H9 (cell line): ENCODE measurements at regions not wholly inside any gene's neighbourhood (a gene's known extent, or its start where the extent isn't known, plus 50 kb on each side); places are given as distances from the start of the nearest gene placed in this dataset.

ENCODE experiments used
- DNase-seq: peaks from one replicate; pipeline ENCODE4 v3.0.0-alpha.2; 2017
- H2AFZ ChIP-seq: one replicate; pipeline ENCODE4 v1.6.1; 2013; ENCODE audit warnings: mild to moderate bottlenecking, low read length, control low read depth, moderate library complexity
- H2AK5ac ChIP-seq: 2 replicates; pipeline ENCODE4 v1.6.1; 2013; ENCODE audit warnings: low read length, control low read depth, mixed read lengths; ENCODE audit not compliant: insufficient read length
- H2BK120ac ChIP-seq: one replicate; pipeline ENCODE4 v1.6.1; 2013; ENCODE audit warnings: low read depth, mild to moderate bottlenecking, low read length, control low read depth, inconsistent platforms; ENCODE audit not compliant: poor library complexity, severe bottlenecking
- H2BK12ac ChIP-seq: 2 replicates; pipeline ENCODE4 v1.6.1; 2013; ENCODE audit warnings: low read length, control low read depth, mixed read lengths, low read depth; ENCODE audit not compliant: insufficient read length
- H2BK15ac ChIP-seq: 2 replicates; pipeline ENCODE4 v1.6.1; 2013; ENCODE audit warnings: low read depth, low read length, control low read depth
- H2BK20ac ChIP-seq: one replicate; pipeline ENCODE4 v1.6.1; 2013; ENCODE audit warnings: low read depth, mild to moderate bottlenecking, low read length, control low read depth, inconsistent platforms; ENCODE audit not compliant: poor library complexity, severe bottlenecking
- H2BK5ac ChIP-seq: 2 replicates; pipeline ENCODE4 v1.6.1; 2013; ENCODE audit warnings: low read length, control low read depth, mixed read lengths; ENCODE audit not compliant: insufficient read length
- H3K14ac ChIP-seq: 2 replicates; pipeline ENCODE4 v1.6.1; 2013; ENCODE audit warnings: low read length, control low read depth; ENCODE audit not compliant: insufficient read depth
- H3K18ac ChIP-seq: 2 replicates; pipeline ENCODE4 v1.6.1; 2013; ENCODE audit warnings: low read depth, mild to moderate bottlenecking, mixed read lengths, low read length, control low read depth; ENCODE audit not compliant: insufficient read length
- H3K23ac ChIP-seq: 2 replicates; pipeline ENCODE4 v1.6.1; 2013; ENCODE audit warnings: low read length, control low read depth, mixed read lengths, low read depth; ENCODE audit not compliant: insufficient read length
- H3K23me2 ChIP-seq: 2 replicates; pipeline ENCODE4 v1.6.1; 2013; ENCODE audit warnings: low read depth, mild to moderate bottlenecking, mixed read lengths, low read length, control low read depth; ENCODE audit not compliant: insufficient read length, poor library complexity, severe bottlenecking
- H3K27ac ChIP-seq: 2 replicates; pipeline ENCODE4 v1.5.1; 2013; ENCODE audit warnings: low read length, control low read depth, mixed read lengths, low read depth; ENCODE audit not compliant: insufficient read length
- H3K27me3 ChIP-seq: 2 replicates; pipeline ENCODE4 v1.6.1; 2013; ENCODE audit warnings: low read length, control low read depth, inconsistent platforms; ENCODE audit not compliant: insufficient read depth
- H3K4ac ChIP-seq: 2 replicates; pipeline ENCODE4 v1.6.1; 2013; ENCODE audit warnings: low read depth, mild to moderate bottlenecking, control low read depth, inconsistent platforms, low read length, moderate library complexity
- H3K4me1 ChIP-seq: 2 replicates; pipeline ENCODE4 v1.6.1; 2013; ENCODE audit warnings: low read length, control low read depth, inconsistent platforms; ENCODE audit not compliant: insufficient read depth
- H3K4me2 ChIP-seq: 2 replicates; pipeline ENCODE4 v1.6.1; 2013; ENCODE audit warnings: low read length, control low read depth, mixed read lengths; ENCODE audit not compliant: insufficient read length, insufficient read depth
- H3K56ac ChIP-seq: 2 replicates; pipeline ENCODE4 v1.6.1; 2013; ENCODE audit warnings: low read depth, mild to moderate bottlenecking, mixed read lengths, low read length, control low read depth; ENCODE audit not compliant: insufficient read length
- H3K79me1 ChIP-seq: 2 replicates; pipeline ENCODE4 v1.6.1; 2013; ENCODE audit warnings: low read depth, mild to moderate bottlenecking, moderate library complexity, low read length, control low read depth, inconsistent platforms; ENCODE audit not compliant: insufficient read depth, poor library complexity, severe bottlenecking
- H3K79me2 ChIP-seq: 2 replicates; pipeline ENCODE4 v1.6.1; 2013; ENCODE audit warnings: low read length, control low read depth, inconsistent platforms; ENCODE audit not compliant: insufficient read depth
- H3K9ac ChIP-seq: 2 replicates; pipeline ENCODE4 v1.6.1; 2013; ENCODE audit warnings: low read length, control low read depth, mixed read lengths; ENCODE audit not compliant: insufficient read length; ENCODE audit errors: extremely low read depth
- H3K9me3 ChIP-seq: one replicate; pipeline ENCODE4 v1.6.1; 2013; ENCODE audit warnings: low read depth, low read length, inconsistent platforms; ENCODE audit not compliant: control insufficient read depth
- H3T11ph ChIP-seq: one replicate; pipeline ENCODE4 v1.6.1; 2013; ENCODE audit warnings: mild to moderate bottlenecking, low read length, control low read depth, inconsistent platforms
- H4K20me1 ChIP-seq: one replicate; pipeline ENCODE4 v1.6.1; 2013; ENCODE audit not compliant: control insufficient read depth, insufficient read length, insufficient read depth
- H4K5ac ChIP-seq: 2 replicates; pipeline ENCODE4 v1.6.1; 2013; ENCODE audit warnings: low read depth, mild to moderate bottlenecking, mixed read lengths, low read length, control low read depth; ENCODE audit not compliant: insufficient read length
- H4K8ac ChIP-seq: replicated peaks from 2 replicates; pipeline ENCODE4 v1.6.1; 2013; ENCODE audit warnings: low read length, control low read depth, mixed read lengths, low read depth; ENCODE audit not compliant: insufficient read length
- H4K91ac ChIP-seq: 2 replicates; pipeline ENCODE4 v1.6.1; 2013; ENCODE audit warnings: low read depth, mild to moderate bottlenecking, moderate library complexity, mixed read lengths, low read length, control low read depth; ENCODE audit not compliant: insufficient read length
- H3K27ac Mint-ChIP-seq, 3 experiments: 2 replicates in 2 of 3; 3 replicates in 1 of 3; pipeline ENCODE4 v1.8.0; 2020 to 2021; ENCODE audit warnings: mixed read lengths in 3 of 3, mild to moderate bottlenecking in 1 of 3, moderate library complexity in 1 of 3
- H3K27me3 Mint-ChIP-seq: 2 replicates; pipeline ENCODE4 v1.8.0; 2021; ENCODE audit warnings: low read depth, mild to moderate bottlenecking, moderate library complexity, mixed read lengths
- H3K36me3 Mint-ChIP-seq, 3 experiments: 2 replicates in 2 of 3; 3 replicates in 1 of 3; pipeline ENCODE4 v1.8.0; 2020 to 2021; ENCODE audit warnings: low read depth in 3 of 3, mixed read lengths in 3 of 3; ENCODE audit not compliant: insufficient read depth in 1 of 3
- H3K4me1 Mint-ChIP-seq, 2 experiments: 2 replicates each; pipeline ENCODE4 v1.8.0; 2020; ENCODE audit warnings: mixed read lengths in 2 of 2
- H3K4me3 Mint-ChIP-seq, 2 experiments: 2 replicates in 1 of 2; 3 replicates in 1 of 2; pipeline ENCODE4 v1.8.0; 2020 to 2021; ENCODE audit warnings: mild to moderate bottlenecking in 2 of 2, mixed read lengths in 2 of 2, moderate library complexity in 1 of 2
- H3K9me3 Mint-ChIP-seq, 2 experiments: 2 replicates in 1 of 2; 3 replicates in 1 of 2; pipeline ENCODE4 v1.8.0; 2020; ENCODE audit warnings: mild to moderate bottlenecking in 2 of 2, mixed read lengths in 2 of 2, moderate library complexity in 1 of 2
- WGBS: extraction: QIAGEN DNeasy Blood & Tissue Kit; methylation state at CpG from one replicate; pipeline ENCODE4 v1.1.7; 2013; ENCODE audit warnings: missing lambda C conversion rate, low lambda C conversion rate, mixed read lengths; ENCODE audit not compliant: insufficient read length; ENCODE audit errors: extremely low coverage; 5-methylcytosine and 5-hydroxymethylcytosine counted together
- TF ChIP-seq, protein P1 (sequence below): fragments of 200-600 bp; sonication (generic); conservative IDR thresholded peaks from 3 replicates; pipeline ENCODE4 v1.8.0; 2021; ENCODE audit warnings: antibody characterized with exemption, mild to moderate bottlenecking

DNA sequence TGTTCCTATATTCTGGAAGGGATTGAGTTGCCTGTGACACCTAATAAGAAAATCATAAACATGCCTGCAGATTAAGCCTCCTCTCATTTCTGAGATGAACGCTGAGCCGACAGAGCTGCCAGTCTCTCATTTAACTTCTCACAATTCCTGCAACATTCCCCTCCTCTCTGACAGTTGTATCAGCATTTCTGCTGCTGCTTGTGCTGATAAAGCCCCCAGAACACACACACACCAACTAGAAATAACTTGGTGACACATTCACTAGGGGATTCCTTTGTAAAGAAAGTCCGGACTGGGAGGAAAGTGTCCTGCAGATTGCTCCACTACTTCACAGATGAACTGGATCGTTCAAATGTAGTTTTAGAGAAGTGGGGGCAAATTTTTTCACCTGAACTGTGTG lies 437.3 kb downstream of the PLA2G4A start:
- no peaks in the 10 kb centered on the region for H3K27me3 ChIP-seq
- H3K4ac ChIP-seq: no peak overlapping the region
- Mint-ChIP-seq H3K9me3 (no peaks in the 10 kb centered on the region), H3K4me3 (no peak overlapping the region), H3K4me1 (peaks cover 0 to 2% of the 10 kb centered on the region in 2 experiments; a peak in 1 of 4 replicates), H3K27ac (no peak overlapping the region), H3K27me3 (no peaks in the 10 kb centered on the region), H3K36me3 (no peaks in the 10 kb centered on the region)
- no peaks in the 10 kb centered on the region for H3K23me2 ChIP-seq
- no peak overlapping the region for H2AK5ac ChIP-seq
- no CpG with 5 or more reads among the region's 4 CpGs for WGBS
- no peak overlapping the region for H2AFZ ChIP-seq
- no peak overlapping the region for H3K14ac ChIP-seq
- no peak overlapping the region for H2BK20ac ChIP-seq
- H2BK15ac ChIP-seq: no peak overlapping the region
- H3K18ac ChIP-seq: no peak overlapping the region
- no peak overlapping the region for H3K56ac ChIP-seq
- no peak overlapping the region for H2BK5ac ChIP-seq
- no peak overlapping the region for H4K5ac ChIP-seq
- H3K79me2 ChIP-seq: no peaks in the 10 kb centered on the region
- H3K4me1 ChIP-seq: no peaks in the 10 kb centered on the region
- no peak overlapping the region for H2BK12ac ChIP-seq
- H3K27ac ChIP-seq: no peak overlapping the region
- no peaks in the 10 kb centered on the region for H4K20me1 ChIP-seq
- no peak for DNase-seq
- no peak overlapping the region for H3K4me2 ChIP-seq
- H4K8ac ChIP-seq: no peak overlapping the region
- TF ChIP-seq, protein P1, sequence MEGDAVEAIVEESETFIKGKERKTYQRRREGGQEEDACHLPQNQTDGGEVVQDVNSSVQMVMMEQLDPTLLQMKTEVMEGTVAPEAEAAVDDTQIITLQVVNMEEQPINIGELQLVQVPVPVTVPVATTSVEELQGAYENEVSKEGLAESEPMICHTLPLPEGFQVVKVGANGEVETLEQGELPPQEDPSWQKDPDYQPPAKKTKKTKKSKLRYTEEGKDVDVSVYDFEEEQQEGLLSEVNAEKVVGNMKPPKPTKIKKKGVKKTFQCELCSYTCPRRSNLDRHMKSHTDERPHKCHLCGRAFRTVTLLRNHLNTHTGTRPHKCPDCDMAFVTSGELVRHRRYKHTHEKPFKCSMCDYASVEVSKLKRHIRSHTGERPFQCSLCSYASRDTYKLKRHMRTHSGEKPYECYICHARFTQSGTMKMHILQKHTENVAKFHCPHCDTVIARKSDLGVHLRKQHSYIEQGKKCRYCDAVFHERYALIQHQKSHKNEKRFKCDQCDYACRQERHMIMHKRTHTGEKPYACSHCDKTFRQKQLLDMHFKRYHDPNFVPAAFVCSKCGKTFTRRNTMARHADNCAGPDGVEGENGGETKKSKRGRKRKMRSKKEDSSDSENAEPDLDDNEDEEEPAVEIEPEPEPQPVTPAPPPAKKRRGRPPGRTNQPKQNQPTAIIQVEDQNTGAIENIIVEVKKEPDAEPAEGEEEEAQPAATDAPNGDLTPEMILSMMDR: no peak
- no peak overlapping the region for H4K91ac ChIP-seq
- no peak overlapping the region for H2BK120ac ChIP-seq
- no peaks in the 10 kb centered on the region for H3K9me3 ChIP-seq
- H3K79me1 ChIP-seq: no peaks in the 10 kb centered on the region
- no peak overlapping the region for H3K23ac ChIP-seq
- H3K9ac ChIP-seq: no peak overlapping the region
- H3T11ph ChIP-seq: no peak overlapping the region
